Caco-2 (cell line): ENCODE measurements at regions not wholly inside any gene's neighbourhood (a gene's known extent, or its start where the extent isn't known, plus 50 kb on each side); places are given as distances from the start of the nearest gene placed in this dataset.
A peak's percentile ranks its signal among the peaks of the same experiment; 100 is the strongest.

Source experiments
- BruUV-seq: library from RNA; stranded (reverse); fragments of 400-500 nt; replicated peaks from 2 replicates; lab custom pipeline; 2021; lab: Mats Ljungman, UMichigan
- CTCF ChIA-PET: fragments of 300-600 bp; sonication (Branson Sonifier 250); formaldehyde crosslinking; loops from one replicate; lab custom pipeline; 2022; ENCODE audit warnings: antibody characterized with exemption; lab: Charles Lee
- POLR2A ChIA-PET: fragments of 300-600 bp; sonication (Branson Sonifier 250); formaldehyde crosslinking; loops from one replicate; lab custom pipeline; 2022; ENCODE audit warnings: antibody characterized with exemption; lab: Charles Lee
- DNase-seq, 2 experiments: peaks; one replicate each; pipeline versions ENCODE4 v3.0.0 to v3.0.0-alpha.2; 2020 to 2022
- H3K27me3 ChIP-seq: replicated peaks from 2 replicates; pipeline ENCODE4 v1.6.0; 2011; ENCODE audit warnings: low read length; ENCODE audit not compliant: control insufficient read depth, insufficient read depth
- H3K36me3 ChIP-seq: 2 replicates; pipeline ENCODE4 v1.5.1; 2011; ENCODE audit warnings: low read length; ENCODE audit not compliant: control insufficient read depth, insufficient read depth
- H3K4me1 ChIP-seq: fragments of 250-450 bp; sonication (Bioruptor Pico); 2 replicates; pipeline ENCODE4 v1.5.1; 2020; ENCODE audit warnings: mild to moderate bottlenecking
- H3K4me3 ChIP-seq: 2 replicates; pipeline ENCODE4 v1.5.1; 2011; ENCODE audit warnings: low read depth, mild to moderate bottlenecking, control low read depth, low read length
- H3K9me3 ChIP-seq: fragments of 250-450 bp; sonication (Bioruptor Pico); 2 replicates; pipeline ENCODE4 v1.5.1; 2020; ENCODE audit warnings: mild to moderate bottlenecking, moderate library complexity
- H3K27ac Mint-ChIP-seq: one replicate; pipeline ENCODE4 v1.8.0; 2022; ENCODE audit warnings: mixed read lengths; ENCODE audit not compliant: unreplicated experiment
- H3K27me3 Mint-ChIP-seq: one replicate; pipeline ENCODE4 v1.8.0; 2022; ENCODE audit warnings: mixed read lengths; ENCODE audit not compliant: insufficient read depth, unreplicated experiment
- H3K36me3 Mint-ChIP-seq: one replicate; pipeline ENCODE4 v1.8.0; 2022; ENCODE audit warnings: mild to moderate bottlenecking, mixed read lengths; ENCODE audit not compliant: insufficient read depth, unreplicated experiment
- H3K4me1 Mint-ChIP-seq: one replicate; pipeline ENCODE4 v1.8.0; 2022; ENCODE audit warnings: low read depth, mixed read lengths; ENCODE audit not compliant: unreplicated experiment
- H3K4me3 Mint-ChIP-seq: one replicate; pipeline ENCODE4 v1.8.0; 2022; ENCODE audit warnings: mild to moderate bottlenecking, moderate library complexity, mixed read lengths; ENCODE audit not compliant: unreplicated experiment
- H3K9me3 Mint-ChIP-seq: one replicate; pipeline ENCODE4 v1.8.0; 2022; ENCODE audit warnings: mixed read lengths; ENCODE audit not compliant: unreplicated experiment
- CTCF ChIP-seq, 2 experiments: fragments of 200-600 bp in 1 of 2; IDR thresholded peaks; 1 replicate in 1 of 2; 2 replicates in 1 of 2; pipeline versions ENCODE4 v1.5.1 to v1.8.0; 2011 to 2022; ENCODE audit warnings: antibody characterized with exemption in 1 of 2, control low read depth in 1 of 2, inconsistent platforms in 1 of 2, low read depth in 1 of 2, low read length in 1 of 2, mild to moderate bottlenecking in 1 of 2, moderate library complexity in 1 of 2; ENCODE audit not compliant: insufficient read depth in 1 of 2, severe bottlenecking in 1 of 2, unreplicated experiment in 1 of 2
- intact Hi-C: fragments of 100-400 bp; cut with micrococcal nuclease; formaldehyde crosslinking; loops from one replicate; pipeline ENCODE4 v1.10.0; 2022; ENCODE audit not compliant: unreplicated experiment

GRCh38 chr12:82090165-82090564 is 268.0 kb downstream of the CCDC59 start:
- H3K4me1 Mint-ChIP-seq, result peaks cover 16% of the 10 kb centered on the region
- ChIA-PET POLR2A (interaction anchor here (0.9 kb wide), 1 partner anchor 268 kb away, joined by 4 read pairs; the partner anchor contains the start of genes CCDC59 and METTL25), CTCF (no interaction called here)
- H3K27me3 ChIP-seq, result no peaks in the 10 kb centered on the region
- no peaks in the 10 kb centered on the region for H3K36me3 ChIP-seq
- no peak for TF ChIP-seq CTCF (IDR thresholded peaks at IDR 0.05; ENCODE audit: insufficient read depth in 1 of 2, low read depth in 1 of 2, low read length in 1 of 2, severe bottlenecking in 1 of 2, unreplicated experiment in 1 of 2)
- no peak overlapping the region for H3K4me3 ChIP-seq
- peak overlapping the region; percentile 72 for H3K27ac Mint-ChIP-seq
- H3K4me3 Mint-ChIP-seq, result peak overlapping the region; percentile 45
- H3K27me3 Mint-ChIP-seq, result no peaks in the 10 kb centered on the region
- H3K4me1 ChIP-seq, result peaks cover 24% of the 10 kb centered on the region
- H3K9me3 Mint-ChIP-seq, result peaks cover 25% of the 10 kb centered on the region
- no peaks in the 10 kb centered on the region for H3K36me3 Mint-ChIP-seq
- no peak for DNase-seq
- no TSS peak for BruUV-seq
- no peaks in the 10 kb centered on the region; the same call in 1 of the 2 replicates for H3K9me3 ChIP-seq
- intact Hi-C loops, result no loop called here

- Mint-ChIP-seq H3K4me1 (peaks cover 16% of the 10 kb centered on the region), H3K4me3 (peak overlapping the region; percentile 45), H3K27me3 (no peaks in the 10 kb centered on the region), H3K36me3 (no peaks in the 10 kb centered on the region), H3K9me3 (peaks cover 19% of the 10 kb centered on the region), H3K27ac (peak overlapping the region; percentile 72)
- peaks cover 24% of the 10 kb centered on the region for H3K4me1 ChIP-seq
- no TSS peak for BruUV-seq
- no peak overlapping the region for H3K4me3 ChIP-seq
- CTCF ChIA-PET, result no interaction called here
- no peaks in the 10 kb centered on the region for H3K27me3 ChIP-seq
- peaks cover 4% of the 10 kb centered on the region; the same call in 1 of the 2 replicates for H3K9me3 ChIP-seq
- DNase-seq, result peak in 1 of 2 experiments; percentile 55
- intact Hi-C loops, result no loop called here
- POLR2A ChIA-PET, result interaction anchor here (0.9 kb wide), 1 partner anchor 269 kb away, joined by 4 read pairs; the partner anchor contains the start of genes CCDC59 and METTL25
- TF ChIP-seq CTCF (IDR thresholded peaks at IDR 0.05; ENCODE audit: insufficient read depth in 1 of 2, low read depth in 1 of 2, low read length in 1 of 2, severe bottlenecking in 1 of 2, unreplicated experiment in 1 of 2), result no peak
- H3K36me3 ChIP-seq, result no peaks in the 10 kb centered on the region
Observed at GRCh38 chr12:82089369-82090121, 268.6 kb downstream of the CCDC59 start.

- H3K4me3 Mint-ChIP-seq, result no peak overlapping the region
- no peaks in the 10 kb centered on the region for H3K4me1 Mint-ChIP-seq
- no peaks in the 10 kb centered on the region for H3K36me3 Mint-ChIP-seq
- no peak overlapping the region for H3K4me3 ChIP-seq
- no peaks in the 10 kb centered on the region for H3K27me3 ChIP-seq
- no peaks in the 10 kb centered on the region for H3K36me3 ChIP-seq
- H3K27ac Mint-ChIP-seq, result no peak overlapping the region
- intact Hi-C loops, result no loop called here
- no TSS peak for BruUV-seq
- peaks cover 5% of the 10 kb centered on the region; the same call in 1 of the 2 replicates for H3K9me3 ChIP-seq
- DNase-seq, result no peak
- no peaks in the 10 kb centered on the region for H3K27me3 Mint-ChIP-seq
- peaks cover 10% of the 10 kb centered on the region for H3K9me3 Mint-ChIP-seq
- TF ChIP-seq CTCF (IDR thresholded peaks at IDR 0.05; ENCODE audit: insufficient read depth in 1 of 2, low read depth in 1 of 2, low read length in 1 of 2, severe bottlenecking in 1 of 2, unreplicated experiment in 1 of 2), result no peak
- POLR2A ChIA-PET, result no interaction called here
- no peaks in the 10 kb centered on the region for H3K4me1 ChIP-seq
- CTCF ChIA-PET, result no interaction called here
Observed at GRCh38 chr12:82082501-82082900, 275.7 kb downstream of the CCDC59 start.
